Mononuclear cell (primary cell): ENCODE measurements at regions not wholly inside any gene's neighbourhood (a gene's known extent, or its start where the extent isn't known, plus 50 kb on each side); places are given as distances from the start of the nearest gene placed in this dataset.

Experiments used
- H3K27me3 ChIP-seq: 2 replicates; pipeline ENCODE4 v1.6.0; 2011; ENCODE audit warnings: low read length, control low read depth; ENCODE audit not compliant: insufficient read depth
- H3K4me1 ChIP-seq: 2 replicates; pipeline ENCODE4 v1.5.1; 2011; ENCODE audit warnings: mild to moderate bottlenecking, low read length, control low read depth; ENCODE audit not compliant: insufficient read depth
- H3K4me3 ChIP-seq: 2 replicates; pipeline ENCODE4 v1.5.1; 2011; ENCODE audit warnings: mild to moderate bottlenecking, low read length, moderate library complexity
- H3K9me3 ChIP-seq: 2 replicates; pipeline ENCODE4 v1.5.1; 2011; ENCODE audit warnings: low read depth, mild to moderate bottlenecking, control low read depth, low read length

- Histone ChIP-seq H3K4me3 (no peak overlapping the region), H3K4me1 (no peaks in the 10 kb centered on the region), H3K9me3 (peaks cover 21% of the 10 kb centered on the region), H3K27me3 (no peaks in the 10 kb centered on the region)
These were observed 280.7 kb upstream of the MAGI2 start for GRCh38 chr7:79734181-79734580.

- H3K9me3 ChIP-seq: peaks cover 21% of the 10 kb centered on the region
- no peaks in the 10 kb centered on the region for H3K27me3 ChIP-seq
- H3K4me3 ChIP-seq: no peak overlapping the region
- H3K4me1 ChIP-seq: no peaks in the 10 kb centered on the region
These were observed 279.1 kb upstream of the MAGI2 start for GRCh38 chr7:79732535-79732934.

- H3K4me3 ChIP-seq: no peak overlapping the region
These were observed 277.5 kb upstream of the MAGI2 start for GRCh38 chr7:79730971-79731370.

GRCh38 chr7:79723833-79724618 is 270.6 kb upstream of the MAGI2 start:
- no peaks in the 10 kb centered on the region for H3K9me3 ChIP-seq
- H3K27me3 ChIP-seq: no peaks in the 10 kb centered on the region
- no peak overlapping the region for H3K4me3 ChIP-seq
- H3K4me1 ChIP-seq: no peaks in the 10 kb centered on the region

More at GRCh38 chr7:79730971-79731370, 277.5 kb upstream of the MAGI2 start:
- peaks cover 21% of the 10 kb centered on the region for H3K9me3 ChIP-seq
- H3K4me1 ChIP-seq: no peaks in the 10 kb centered on the region
- no peaks in the 10 kb centered on the region for H3K27me3 ChIP-seq

- no peaks in the 10 kb centered on the region for H3K27me3 ChIP-seq
- no peaks in the 10 kb centered on the region for H3K4me1 ChIP-seq
- no peaks in the 10 kb centered on the region for H3K9me3 ChIP-seq
- H3K4me3 ChIP-seq: no peak overlapping the region
These were observed 268.8 kb upstream of the MAGI2 start for GRCh38 chr7:79722217-79722616.

- Histone ChIP-seq H3K27me3 (no peaks in the 10 kb centered on the region), H3K9me3 (no peaks in the 10 kb centered on the region), H3K4me3 (no peak overlapping the region), H3K4me1 (no peaks in the 10 kb centered on the region)
These were observed 265.7 kb upstream of the MAGI2 start for GRCh38 chr7:79719216-79719615.

- no peaks in the 10 kb centered on the region for H3K27me3 ChIP-seq
- H3K9me3 ChIP-seq: no peaks in the 10 kb centered on the region
- no peaks in the 10 kb centered on the region for H3K4me1 ChIP-seq
- H3K4me3 ChIP-seq: no peak overlapping the region
These were observed 262.9 kb upstream of the MAGI2 start for GRCh38 chr7:79716329-79716728.

- no peaks in the 10 kb centered on the region for H3K4me1 ChIP-seq
- no peak overlapping the region for H3K4me3 ChIP-seq
- no peaks in the 10 kb centered on the region for H3K27me3 ChIP-seq
- H3K9me3 ChIP-seq: peaks cover 7% of the 10 kb centered on the region
These were observed 260.6 kb upstream of the MAGI2 start for GRCh38 chr7:79714081-79714480.

- H3K4me1 ChIP-seq: no peaks in the 10 kb centered on the region
- H3K4me3 ChIP-seq: no peak overlapping the region
- H3K9me3 ChIP-seq: peaks cover 7% of the 10 kb centered on the region
- no peaks in the 10 kb centered on the region for H3K27me3 ChIP-seq
These were observed 259.8 kb upstream of the MAGI2 start for GRCh38 chr7:79713276-79713675.

- Histone ChIP-seq H3K27me3 (no peaks in the 10 kb centered on the region), H3K4me1 (no peaks in the 10 kb centered on the region), H3K4me3 (no peak overlapping the region), H3K9me3 (peaks cover 7% of the 10 kb centered on the region)
These were observed 258.2 kb upstream of the MAGI2 start for GRCh38 chr7:79711660-79712059.

GRCh38 chr7:79709574-79710409 is 256.3 kb upstream of the MAGI2 start:
- Histone ChIP-seq H3K27me3 (no peaks in the 10 kb centered on the region), H3K9me3 (peaks cover 7% of the 10 kb centered on the region), H3K4me1 (no peaks in the 10 kb centered on the region), H3K4me3 (no peak overlapping the region)

- H3K4me3 ChIP-seq: no peak overlapping the region
- H3K9me3 ChIP-seq: no peaks in the 10 kb centered on the region
- no peaks in the 10 kb centered on the region for H3K27me3 ChIP-seq
- no peaks in the 10 kb centered on the region for H3K4me1 ChIP-seq
These were observed 248.6 kb upstream of the MAGI2 start for GRCh38 chr7:79702116-79702515.

- Histone ChIP-seq H3K4me3 (no peak overlapping the region), H3K4me1 (no peaks in the 10 kb centered on the region), H3K27me3 (no peaks in the 10 kb centered on the region), H3K9me3 (no peaks in the 10 kb centered on the region)
These were observed 238.5 kb upstream of the MAGI2 start for GRCh38 chr7:79692015-79692414.

GRCh38 chr7:79691074-79691473 is 237.6 kb upstream of the MAGI2 start:
- Histone ChIP-seq H3K4me1 (no peaks in the 10 kb centered on the region), H3K9me3 (no peaks in the 10 kb centered on the region), H3K4me3 (no peak overlapping the region), H3K27me3 (no peaks in the 10 kb centered on the region)

- peaks cover 11% of the 10 kb centered on the region for H3K9me3 ChIP-seq
- no peaks in the 10 kb centered on the region for H3K27me3 ChIP-seq
- no peak overlapping the region for H3K4me3 ChIP-seq
- H3K4me1 ChIP-seq: no peaks in the 10 kb centered on the region
These were observed 230.9 kb upstream of the MAGI2 start for GRCh38 chr7:79684384-79684783.
